ENCODE measurements at regions not wholly inside any gene's neighbourhood (a gene's known extent, or its start where the extent isn't known, plus 50 kb on each side); places are given as distances from the start of the nearest gene placed in this dataset.

DNA sequence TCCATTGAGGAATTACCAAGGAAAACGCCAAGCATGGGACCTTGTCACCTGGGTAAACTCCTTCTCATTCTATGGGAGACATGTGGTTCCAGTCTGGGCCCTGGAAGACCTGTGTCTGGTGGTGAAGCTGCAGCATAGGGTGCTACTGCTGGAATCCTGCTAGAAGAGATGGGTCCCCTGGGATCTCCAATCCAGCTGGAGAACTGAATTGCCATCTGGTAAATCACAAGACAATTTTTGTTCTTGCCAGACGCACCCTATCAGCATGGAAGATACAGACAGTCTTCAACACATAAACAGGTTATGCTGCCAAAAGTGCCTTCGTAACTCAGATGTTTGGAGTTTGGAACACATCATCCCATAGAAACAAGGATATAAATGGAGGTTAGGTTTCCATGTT lies 424.0 kb upstream of the BRINP1 start:
- Histone ChIP-seq H3K27me3 (ENCODE audit: control insufficient read depth in 2 of 2, insufficient read depth in 1 of 2, low read length in 1 of 2) (no peaks in the 10 kb centered on the region), H3K4me3 (ENCODE audit: low read length in 2 of 2) (no peak overlapping the region), H3K27ac (ENCODE audit: low read depth in 1 of 2, low read length in 1 of 2) (no peak overlapping the region), H3K9me3 (ENCODE audit: control insufficient read depth in 2 of 2, insufficient read depth in 1 of 2, low read length in 1 of 2) (no peaks in the 10 kb centered on the region), H3K36me3 (ENCODE audit: control insufficient read depth in 2 of 2, insufficient read depth in 2 of 2, low read length in 1 of 2) (no peaks in the 10 kb centered on the region), H3K4me1 (ENCODE audit: control insufficient read depth in 2 of 2, insufficient read depth in 2 of 2, low read length in 2 of 2) (no peaks in the 10 kb centered on the region)
- WGBS: 89% methylated on average over 3 of the region's 3 CpGs
- DNase-seq (ENCODE audit: low read depth in 6 of 9, low spot score in 9 of 9): no peak

DNA sequence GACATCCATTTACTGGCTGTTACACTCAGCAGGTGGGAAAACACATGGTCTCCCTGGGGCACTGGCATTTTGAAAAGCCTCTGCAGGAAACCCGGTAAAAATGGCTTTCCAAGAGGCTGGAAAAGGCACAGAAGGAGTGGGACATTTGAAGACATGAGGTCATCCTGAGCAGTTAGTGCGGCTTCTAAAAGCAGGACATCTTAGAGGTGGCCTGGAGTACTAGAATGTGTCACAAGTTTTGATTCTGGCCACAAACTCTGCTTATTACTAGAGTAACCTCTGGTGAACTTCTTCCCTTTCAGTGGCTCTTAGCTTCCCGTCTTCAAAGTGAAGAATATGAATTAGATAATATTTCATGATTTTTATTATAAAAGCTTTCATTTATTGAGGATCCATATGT lies 423.0 kb upstream of the BRINP1 start:
- no peak overlapping the region for H3K27ac ChIP-seq (ENCODE audit: low read depth in 1 of 2, low read length in 1 of 2)
- H3K36me3 ChIP-seq (ENCODE audit: control insufficient read depth in 2 of 2, insufficient read depth in 2 of 2, low read length in 1 of 2): no peaks in the 10 kb centered on the region
- H3K4me3 ChIP-seq (ENCODE audit: low read length in 2 of 2): no peak overlapping the region
- 89% methylated on average over 3 of the region's 3 CpGs for WGBS
- H3K4me1 ChIP-seq (ENCODE audit: control insufficient read depth in 2 of 2, insufficient read depth in 2 of 2, low read length in 2 of 2): no peaks in the 10 kb centered on the region
- no peak for DNase-seq (ENCODE audit: low read depth in 6 of 9, low spot score in 9 of 9)
- no peaks in the 10 kb centered on the region for H3K27me3 ChIP-seq (ENCODE audit: control insufficient read depth in 2 of 2, insufficient read depth in 1 of 2, low read length in 1 of 2)
- no peaks in the 10 kb centered on the region for H3K9me3 ChIP-seq (ENCODE audit: control insufficient read depth in 2 of 2, insufficient read depth in 1 of 2, low read length in 1 of 2)

DNA sequence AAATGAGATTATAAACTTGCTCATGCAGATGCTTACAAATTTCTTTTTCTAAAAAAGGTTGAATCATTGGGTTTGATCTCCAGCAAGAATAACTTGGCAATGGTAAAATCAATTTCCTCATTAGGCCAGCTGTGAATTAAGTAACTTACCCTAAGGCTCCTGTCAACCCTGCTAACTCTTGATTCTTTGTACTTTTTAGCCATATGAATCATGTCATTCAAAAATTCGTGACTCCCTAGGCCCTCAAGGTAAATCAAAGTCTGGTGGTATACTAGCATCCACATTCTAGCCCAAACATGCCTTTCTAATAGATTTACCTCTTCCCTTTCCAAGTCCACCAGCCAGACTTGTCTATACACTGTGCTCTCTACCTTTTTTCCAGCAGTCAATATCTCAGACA lies 420.8 kb upstream of the BRINP1 start:
- H3K9me3 ChIP-seq (ENCODE audit: control insufficient read depth in 2 of 2, insufficient read depth in 1 of 2, low read length in 1 of 2): no peaks in the 10 kb centered on the region
- H3K4me3 ChIP-seq (ENCODE audit: low read length in 2 of 2): no peak overlapping the region
- H3K27me3 ChIP-seq (ENCODE audit: control insufficient read depth in 2 of 2, insufficient read depth in 1 of 2, low read length in 1 of 2): no peaks in the 10 kb centered on the region
- no peak overlapping the region for H3K27ac ChIP-seq (ENCODE audit: low read depth in 1 of 2, low read length in 1 of 2)
- WGBS: 42% methylated on average over 1 of the region's 1 CpG
- H3K4me1 ChIP-seq (ENCODE audit: control insufficient read depth in 2 of 2, insufficient read depth in 2 of 2, low read length in 2 of 2): no peaks in the 10 kb centered on the region
- no peaks in the 10 kb centered on the region for H3K36me3 ChIP-seq (ENCODE audit: control insufficient read depth in 2 of 2, insufficient read depth in 2 of 2, low read length in 1 of 2)
- DNase-seq (ENCODE audit: low read depth in 6 of 9, low spot score in 9 of 9): no peak

DNA sequence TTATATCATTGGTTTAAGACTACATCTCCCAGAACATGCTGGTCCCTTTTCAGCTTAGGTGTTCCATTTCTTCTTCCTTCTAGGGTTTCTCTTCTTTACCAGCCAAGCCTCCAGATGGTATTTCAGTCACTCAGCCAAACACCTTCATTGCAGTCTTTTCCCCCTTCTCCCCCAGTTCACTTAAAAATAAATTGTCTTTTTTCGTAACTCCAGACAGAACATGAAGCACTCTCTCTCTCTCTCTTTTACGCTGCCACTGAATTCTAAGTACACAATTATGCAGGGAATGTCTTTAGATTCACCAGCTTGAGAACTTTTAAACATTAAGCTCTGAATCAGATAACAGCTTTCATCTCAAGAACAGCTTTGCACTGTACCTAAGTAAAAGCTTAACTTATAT lies 419.7 kb upstream of the BRINP1 start:
- no peak overlapping the region for H3K4me3 ChIP-seq (ENCODE audit: low read length in 2 of 2)
- no peaks in the 10 kb centered on the region for H3K27me3 ChIP-seq (ENCODE audit: control insufficient read depth in 2 of 2, insufficient read depth in 1 of 2, low read length in 1 of 2)
- no peaks in the 10 kb centered on the region for H3K4me1 ChIP-seq (ENCODE audit: control insufficient read depth in 2 of 2, insufficient read depth in 2 of 2, low read length in 2 of 2)
- H3K9me3 ChIP-seq (ENCODE audit: control insufficient read depth in 2 of 2, insufficient read depth in 1 of 2, low read length in 1 of 2): no peaks in the 10 kb centered on the region
- H3K27ac ChIP-seq (ENCODE audit: low read depth in 1 of 2, low read length in 1 of 2): no peak overlapping the region
- no peak for DNase-seq (ENCODE audit: low read depth in 6 of 9, low spot score in 9 of 9)
- WGBS: 93% methylated on average over 2 of the region's 2 CpGs
- no peaks in the 10 kb centered on the region for H3K36me3 ChIP-seq (ENCODE audit: control insufficient read depth in 2 of 2, insufficient read depth in 2 of 2, low read length in 1 of 2)

DNA sequence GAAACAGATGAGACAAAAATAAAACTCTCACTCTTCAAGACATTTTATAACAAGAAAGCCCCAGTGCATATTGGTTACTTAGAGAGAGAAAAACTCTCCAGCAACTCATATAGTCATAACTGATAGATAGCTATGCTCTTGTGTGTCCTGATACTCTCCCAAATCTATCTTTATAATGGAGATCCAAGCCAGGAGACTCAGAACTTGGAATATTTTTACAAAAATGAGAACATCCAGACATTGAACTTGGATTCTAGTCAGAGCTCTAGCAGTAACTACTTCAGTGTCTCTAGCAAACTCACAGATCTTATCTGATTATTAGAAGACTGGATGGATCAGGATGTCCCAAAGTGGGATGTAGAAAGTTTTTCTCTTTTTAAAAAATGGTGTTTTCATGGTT lies 412.7 kb upstream of the BRINP1 start:
- DNase-seq (ENCODE audit: low read depth in 6 of 9, low spot score in 9 of 9): no peak
- Histone ChIP-seq H3K36me3 (ENCODE audit: control insufficient read depth in 2 of 2, insufficient read depth in 2 of 2, low read length in 1 of 2) (no peaks in the 10 kb centered on the region), H3K4me1 (ENCODE audit: control insufficient read depth in 2 of 2, insufficient read depth in 2 of 2, low read length in 2 of 2) (no peaks in the 10 kb centered on the region), H3K27me3 (ENCODE audit: control insufficient read depth in 2 of 2, insufficient read depth in 1 of 2, low read length in 1 of 2) (no peaks in the 10 kb centered on the region), H3K9me3 (ENCODE audit: control insufficient read depth in 2 of 2, insufficient read depth in 1 of 2, low read length in 1 of 2) (no peaks in the 10 kb centered on the region), H3K4me3 (ENCODE audit: low read length in 2 of 2) (no peak overlapping the region), H3K27ac (ENCODE audit: low read depth in 1 of 2, low read length in 1 of 2) (no peak overlapping the region)

DNA sequence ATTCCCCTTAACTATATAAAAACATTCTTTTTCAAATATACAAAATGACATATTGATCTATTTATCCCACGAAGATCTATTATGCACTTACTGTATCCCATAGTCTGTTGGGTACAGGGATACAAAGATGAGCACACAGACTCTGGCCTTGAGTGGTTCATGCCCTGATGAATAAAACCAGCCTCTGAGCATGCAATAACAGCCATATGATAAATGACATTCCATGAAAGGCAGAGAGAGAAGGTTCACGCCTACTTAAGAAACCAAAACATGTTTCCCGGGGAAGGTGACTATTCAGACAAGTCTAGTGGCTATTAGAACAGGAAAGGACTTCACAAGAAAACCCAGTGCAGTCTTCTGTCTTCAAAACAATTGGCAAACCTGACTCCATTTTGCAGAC lies 406.2 kb upstream of the BRINP1 start:
- Histone ChIP-seq H3K4me3 (ENCODE audit: low read length in 2 of 2) (no peak overlapping the region), H3K27ac (ENCODE audit: low read depth in 1 of 2, low read length in 1 of 2) (no peak overlapping the region), H3K27me3 (ENCODE audit: control insufficient read depth in 2 of 2, insufficient read depth in 1 of 2, low read length in 1 of 2) (no peaks in the 10 kb centered on the region), H3K9me3 (ENCODE audit: control insufficient read depth in 2 of 2, insufficient read depth in 1 of 2, low read length in 1 of 2) (no peaks in the 10 kb centered on the region), H3K36me3 (ENCODE audit: control insufficient read depth in 2 of 2, insufficient read depth in 2 of 2, low read length in 1 of 2) (no peaks in the 10 kb centered on the region), H3K4me1 (ENCODE audit: control insufficient read depth in 2 of 2, insufficient read depth in 2 of 2, low read length in 2 of 2) (no peaks in the 10 kb centered on the region)
- no peak for DNase-seq (ENCODE audit: low read depth in 6 of 9, low spot score in 9 of 9)
- 75% methylated on average over 3 of the region's 3 CpGs for WGBS

DNA sequence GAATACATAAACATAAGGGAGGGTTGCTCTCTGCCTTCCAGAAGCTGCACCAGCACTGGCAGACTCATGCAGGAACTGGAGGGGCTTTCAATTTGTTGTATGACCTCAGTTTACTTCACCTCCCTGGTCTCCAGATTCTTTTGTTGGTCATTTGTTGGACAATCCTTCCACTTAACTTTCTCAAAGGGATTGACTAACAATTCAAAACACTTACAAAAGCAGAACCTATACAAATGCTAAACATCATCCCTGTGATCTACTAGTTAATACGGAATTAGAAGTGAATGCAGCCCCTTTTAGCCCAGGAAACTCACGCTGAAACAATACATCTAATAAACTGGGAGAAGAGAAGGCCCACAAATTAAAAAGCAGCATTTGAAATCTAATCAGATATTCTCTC lies 404.6 kb upstream of the BRINP1 start:
- Histone ChIP-seq H3K9me3 (ENCODE audit: control insufficient read depth in 2 of 2, insufficient read depth in 1 of 2, low read length in 1 of 2) (no peaks in the 10 kb centered on the region), H3K27ac (ENCODE audit: low read depth in 1 of 2, low read length in 1 of 2) (no peak overlapping the region), H3K4me3 (ENCODE audit: low read length in 2 of 2) (no peak overlapping the region), H3K27me3 (ENCODE audit: control insufficient read depth in 2 of 2, insufficient read depth in 1 of 2, low read length in 1 of 2) (no peaks in the 10 kb centered on the region), H3K36me3 (ENCODE audit: control insufficient read depth in 2 of 2, insufficient read depth in 2 of 2, low read length in 1 of 2) (no peaks in the 10 kb centered on the region), H3K4me1 (ENCODE audit: control insufficient read depth in 2 of 2, insufficient read depth in 2 of 2, low read length in 2 of 2) (no peaks in the 10 kb centered on the region)
- 57% methylated on average over 2 of the region's 2 CpGs for WGBS
- DNase-seq (ENCODE audit: low read depth in 6 of 9, low spot score in 9 of 9): no peak

DNA sequence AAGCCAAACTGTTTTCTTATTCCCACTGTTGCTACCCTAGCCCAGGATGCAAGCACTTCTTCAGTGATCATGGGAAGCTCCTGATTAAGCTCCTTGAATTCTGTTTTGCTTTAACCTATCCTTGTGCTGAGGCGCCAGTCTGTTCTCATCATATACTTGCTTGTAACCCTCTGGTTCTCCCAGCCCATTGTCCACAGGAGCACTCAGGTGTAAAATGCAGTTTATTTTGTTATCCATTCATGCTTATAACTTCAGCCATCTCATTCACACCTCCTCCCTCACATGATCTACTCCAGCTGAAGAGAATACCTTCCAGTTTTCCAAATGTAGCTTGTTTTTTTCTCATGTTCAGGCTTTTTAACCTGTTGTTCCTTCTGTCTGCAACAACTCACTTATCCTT lies 402.1 kb upstream of the BRINP1 start:
- Histone ChIP-seq H3K4me1 (ENCODE audit: control insufficient read depth in 2 of 2, insufficient read depth in 2 of 2, low read length in 2 of 2) (no peaks in the 10 kb centered on the region), H3K9me3 (ENCODE audit: control insufficient read depth in 2 of 2, insufficient read depth in 1 of 2, low read length in 1 of 2) (no peaks in the 10 kb centered on the region), H3K36me3 (ENCODE audit: control insufficient read depth in 2 of 2, insufficient read depth in 2 of 2, low read length in 1 of 2) (no peaks in the 10 kb centered on the region), H3K27me3 (ENCODE audit: control insufficient read depth in 2 of 2, insufficient read depth in 1 of 2, low read length in 1 of 2) (no peaks in the 10 kb centered on the region), H3K4me3 (ENCODE audit: low read length in 2 of 2) (no peak overlapping the region), H3K27ac (ENCODE audit: low read depth in 1 of 2, low read length in 1 of 2) (no peak overlapping the region)
- 94% methylated on average over 1 of the region's 1 CpG for WGBS
- DNase-seq (ENCODE audit: low read depth in 6 of 9, low spot score in 9 of 9): no peak

DNA sequence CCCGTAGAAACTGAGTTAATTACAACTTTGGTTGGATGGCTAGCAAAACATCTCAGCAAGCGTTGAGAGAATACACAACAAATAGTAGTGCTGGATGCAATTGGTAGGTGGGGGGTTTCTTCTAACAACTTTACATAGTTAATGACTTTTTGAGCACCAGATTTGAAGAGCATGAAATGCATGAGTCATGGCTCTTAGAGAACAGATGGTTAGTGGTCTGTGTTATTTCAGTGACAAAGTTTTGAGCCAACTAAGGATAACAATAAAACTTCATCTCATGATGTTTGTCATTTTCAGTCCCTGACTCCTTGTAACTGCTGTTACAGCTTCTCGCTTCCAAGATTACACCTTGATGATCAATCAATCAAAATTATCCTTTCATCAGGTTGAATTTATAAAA lies 399.0 kb upstream of the BRINP1 start:
- H3K27me3 ChIP-seq (ENCODE audit: control insufficient read depth in 2 of 2, insufficient read depth in 1 of 2, low read length in 1 of 2): no peaks in the 10 kb centered on the region
- WGBS: 87% methylated on average over 3 of the region's 3 CpGs
- no peaks in the 10 kb centered on the region for H3K9me3 ChIP-seq (ENCODE audit: control insufficient read depth in 2 of 2, insufficient read depth in 1 of 2, low read length in 1 of 2)
- no peak overlapping the region for H3K4me3 ChIP-seq (ENCODE audit: low read length in 2 of 2)
- no peaks in the 10 kb centered on the region for H3K4me1 ChIP-seq (ENCODE audit: control insufficient read depth in 2 of 2, insufficient read depth in 2 of 2, low read length in 2 of 2)
- no peak for DNase-seq (ENCODE audit: low read depth in 6 of 9, low spot score in 9 of 9)
- no peaks in the 10 kb centered on the region for H3K36me3 ChIP-seq (ENCODE audit: control insufficient read depth in 2 of 2, insufficient read depth in 2 of 2, low read length in 1 of 2)
- H3K27ac ChIP-seq (ENCODE audit: low read depth in 1 of 2, low read length in 1 of 2): no peak overlapping the region

DNA sequence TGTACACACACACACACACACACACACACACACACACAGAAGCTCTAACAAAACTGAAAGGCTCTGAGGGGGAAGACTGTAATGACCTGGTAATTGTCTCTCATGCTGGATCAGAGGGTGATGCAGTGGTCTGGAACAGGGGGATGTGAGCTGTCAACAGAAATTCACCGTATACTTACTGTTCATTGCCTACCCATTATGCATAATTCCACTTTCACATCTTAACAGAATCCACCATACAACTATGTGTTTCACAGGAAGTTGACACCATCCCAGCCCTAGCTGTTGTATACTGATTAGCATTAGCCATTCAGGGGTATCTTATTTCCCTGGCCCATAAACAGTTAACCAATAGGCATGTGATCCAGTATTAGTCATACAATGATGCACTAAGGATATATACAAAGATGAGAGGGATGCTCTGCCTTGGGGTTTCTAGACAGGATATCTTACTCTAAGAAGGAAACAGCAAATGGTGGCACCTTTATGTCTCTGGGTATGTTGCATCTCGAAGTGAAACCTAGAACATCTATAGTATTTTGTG lies 396.5 kb upstream of the BRINP1 start:
- Histone ChIP-seq H3K9me3 (ENCODE audit: control insufficient read depth in 2 of 2, insufficient read depth in 1 of 2, low read length in 1 of 2) (no peaks in the 10 kb centered on the region), H3K4me1 (ENCODE audit: control insufficient read depth in 2 of 2, insufficient read depth in 2 of 2, low read length in 2 of 2) (no peaks in the 10 kb centered on the region), H3K27me3 (ENCODE audit: control insufficient read depth in 2 of 2, insufficient read depth in 1 of 2, low read length in 1 of 2) (no peaks in the 10 kb centered on the region), H3K36me3 (ENCODE audit: control insufficient read depth in 2 of 2, insufficient read depth in 2 of 2, low read length in 1 of 2) (no peaks in the 10 kb centered on the region), H3K27ac (ENCODE audit: low read depth in 1 of 2, low read length in 1 of 2) (no peak overlapping the region), H3K4me3 (ENCODE audit: low read length in 2 of 2) (no peak overlapping the region)
- WGBS: 83% methylated on average over 2 of the region's 2 CpGs
- no peak for DNase-seq (ENCODE audit: low read depth in 6 of 9, low spot score in 9 of 9)

All from thymus (tissue), 11 donors.